ENCODE measurements at regions not wholly inside any gene's neighbourhood (a gene's known extent, or its start where the extent isn't known, plus 50 kb on each side); places are given as distances from the start of the nearest gene placed in this dataset.
A peak's percentile ranks its signal among the peaks of the same experiment; 100 is the strongest.
"Not testable (repeated sequence)": the region's sequence is repeated elsewhere in the genome, so short reads cannot be mapped to it uniquely, and the experiment has no call there.

DNA sequence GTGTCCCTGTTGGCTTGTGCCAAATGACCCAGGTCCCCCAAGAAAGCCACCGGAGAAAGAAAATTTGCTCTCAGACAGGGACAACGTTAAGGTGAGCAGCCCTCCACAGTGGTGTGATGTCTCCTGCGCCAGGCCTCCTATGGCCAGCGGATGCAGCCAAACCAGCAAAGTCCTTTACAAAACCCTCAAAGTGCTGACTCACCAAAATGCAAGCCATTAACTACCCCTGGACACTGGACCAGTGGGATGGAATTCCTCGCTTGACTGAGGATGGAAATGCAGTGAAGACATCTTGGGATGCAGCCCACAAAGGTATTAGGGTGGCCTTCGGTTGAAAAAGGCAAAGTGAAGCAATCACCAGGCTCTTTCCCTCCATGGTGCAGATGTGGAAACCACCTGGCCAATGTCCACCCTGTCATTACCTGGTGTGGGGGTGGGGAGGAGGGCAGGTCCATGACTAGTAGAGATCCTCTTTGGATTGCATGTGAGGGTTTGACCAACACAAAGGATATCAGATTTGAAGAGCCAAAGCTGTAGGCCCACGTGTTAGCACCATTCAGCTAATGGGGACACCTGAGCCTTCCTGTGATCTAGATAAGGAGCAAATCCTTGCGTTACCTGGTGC lies 127.4 kb upstream of the SLC6A11 start:
- in situ Hi-C loops (cut with MboI; ENCODE audit: low pct_unique_long_range_greater_than_20kb, low sequenced_read_pairs) = no loop called here
- DNase-seq = no peak

DNA sequence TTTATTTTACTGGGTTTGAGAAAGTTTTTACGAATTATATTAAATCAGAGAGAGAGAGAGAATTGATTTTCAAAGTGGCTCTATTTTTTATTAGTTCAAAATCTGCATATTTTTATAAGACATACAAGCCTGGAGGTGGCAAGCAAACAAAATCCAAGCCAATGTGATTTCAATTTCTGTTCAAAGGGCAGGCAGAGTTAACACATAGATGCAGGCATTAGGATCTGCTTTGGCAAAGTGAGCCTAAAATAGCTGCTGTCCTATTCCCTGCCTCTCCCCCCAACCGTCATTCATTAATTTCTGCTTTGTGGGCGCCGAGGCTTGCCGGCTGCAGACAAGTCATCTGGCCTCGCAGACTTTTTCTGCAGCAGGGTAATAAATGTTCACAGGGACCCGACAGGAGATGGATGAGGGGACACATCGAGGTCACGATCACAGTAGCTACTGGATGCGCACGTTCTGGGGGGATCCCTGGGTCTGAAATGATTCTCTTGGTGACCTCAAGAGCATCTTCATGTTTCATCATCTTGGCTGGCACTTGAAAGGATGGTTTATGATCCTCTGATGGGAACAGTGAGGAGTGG lies 123.9 kb upstream of the SLC6A11 start:
- no peak for DNase-seq
- in situ Hi-C loops (cut with MboI; ENCODE audit: low pct_unique_long_range_greater_than_20kb, low sequenced_read_pairs) = no loop called here

DNA sequence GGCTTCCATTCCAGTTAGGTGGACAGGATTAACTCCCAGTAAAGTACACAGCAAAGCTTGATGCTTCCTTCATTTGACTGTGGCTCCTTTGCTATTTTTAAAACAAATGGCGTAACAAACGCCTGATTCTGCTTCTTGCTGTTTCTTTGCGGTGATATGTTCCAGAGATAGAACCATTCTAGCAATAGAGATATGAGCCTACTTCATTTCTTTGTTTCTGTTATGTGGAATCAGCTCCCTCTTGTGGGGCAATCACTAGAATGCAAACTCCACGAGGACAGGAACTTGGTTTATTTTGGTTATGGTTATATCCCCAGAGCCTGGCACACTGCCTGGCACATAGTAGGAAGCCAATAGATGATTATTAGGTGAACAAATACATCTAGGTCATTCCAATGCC lies 122.6 kb upstream of the SLC6A11 start:
- in situ Hi-C loops (cut with MboI; ENCODE audit: low pct_unique_long_range_greater_than_20kb, low sequenced_read_pairs) = no loop called here
- DNase-seq = peak; percentile 7

DNA sequence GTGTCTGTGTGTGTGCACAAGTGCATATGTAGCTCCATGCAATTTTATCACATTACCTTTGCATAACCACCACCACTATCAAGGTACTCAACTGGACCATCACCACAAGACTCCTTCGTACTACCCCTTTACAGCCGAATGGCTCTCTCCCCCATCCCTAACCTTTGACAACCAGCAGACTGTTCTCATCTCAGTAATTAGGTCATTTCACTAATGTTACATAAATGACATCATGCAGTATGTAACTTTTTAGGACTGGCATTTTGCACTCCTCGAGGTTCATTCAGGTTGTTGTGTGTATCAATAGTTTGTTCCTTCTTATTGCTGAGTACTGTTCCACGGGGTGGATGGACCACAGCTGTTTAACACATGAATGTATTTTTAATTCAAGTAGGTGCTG lies 121.8 kb upstream of the SLC6A11 start:
- in situ Hi-C loops (cut with MboI; ENCODE audit: low pct_unique_long_range_greater_than_20kb, low sequenced_read_pairs) = no loop called here
- DNase-seq = no peak

DNA sequence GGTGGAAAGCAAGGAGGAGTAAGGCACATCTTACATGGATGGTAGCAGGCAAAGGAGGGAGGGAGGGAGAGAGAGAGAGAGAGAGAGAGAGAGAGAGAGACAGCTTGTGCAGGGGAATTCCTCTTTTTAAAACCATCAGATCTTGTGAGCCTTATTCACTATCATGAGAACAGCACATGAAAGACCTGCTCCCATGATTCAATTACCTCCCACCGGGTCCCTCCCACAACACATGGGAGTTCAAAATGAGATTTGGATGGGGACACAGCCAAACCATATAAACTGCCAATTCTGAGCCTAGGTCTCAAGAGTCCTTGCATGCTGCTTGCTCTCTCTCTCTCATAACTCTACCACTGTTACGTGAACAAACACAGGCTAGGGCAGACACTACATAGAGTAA lies 120.8 kb upstream of the SLC6A11 start:
- DNase-seq; in situ Hi-C loops (cut with MboI; ENCODE audit: low pct_unique_long_range_greater_than_20kb, low sequenced_read_pairs): not testable (repeated sequence)

DNA sequence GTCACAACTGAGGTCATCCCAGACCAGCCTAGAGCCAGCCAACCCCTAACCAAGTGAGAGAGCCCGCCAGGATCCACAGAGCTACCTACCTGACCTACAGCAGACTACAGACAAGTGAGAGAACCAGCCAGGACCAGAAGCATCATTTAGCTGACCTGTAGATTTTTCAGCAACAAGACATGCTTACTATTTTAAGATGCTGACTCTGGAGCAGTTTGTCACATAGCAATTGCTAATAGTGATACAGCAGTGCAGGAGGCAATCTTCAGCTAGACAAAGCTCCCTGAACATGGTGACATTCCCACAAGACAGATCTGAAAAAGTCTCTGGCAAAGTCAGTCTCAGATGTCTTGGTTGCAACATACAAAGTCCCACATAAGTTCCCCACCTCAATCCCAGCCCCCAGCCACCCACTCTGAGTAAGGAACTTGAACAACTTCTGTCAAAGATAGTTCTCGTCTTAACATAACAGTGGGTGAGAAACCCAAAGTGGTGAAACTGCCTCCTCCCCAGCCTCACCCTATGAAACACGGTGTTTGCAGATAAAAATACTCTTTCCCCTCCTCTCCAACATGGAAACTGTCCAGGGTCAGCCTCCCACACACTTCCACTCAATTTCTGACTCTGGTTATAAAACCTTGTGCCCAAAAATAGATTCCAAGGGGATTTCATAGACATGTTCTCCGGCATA lies 120.3 kb upstream of the SLC6A11 start:
- no peak for DNase-seq
- in situ Hi-C loops (cut with MboI; ENCODE audit: low pct_unique_long_range_greater_than_20kb, low sequenced_read_pairs) = no loop called here

DNA sequence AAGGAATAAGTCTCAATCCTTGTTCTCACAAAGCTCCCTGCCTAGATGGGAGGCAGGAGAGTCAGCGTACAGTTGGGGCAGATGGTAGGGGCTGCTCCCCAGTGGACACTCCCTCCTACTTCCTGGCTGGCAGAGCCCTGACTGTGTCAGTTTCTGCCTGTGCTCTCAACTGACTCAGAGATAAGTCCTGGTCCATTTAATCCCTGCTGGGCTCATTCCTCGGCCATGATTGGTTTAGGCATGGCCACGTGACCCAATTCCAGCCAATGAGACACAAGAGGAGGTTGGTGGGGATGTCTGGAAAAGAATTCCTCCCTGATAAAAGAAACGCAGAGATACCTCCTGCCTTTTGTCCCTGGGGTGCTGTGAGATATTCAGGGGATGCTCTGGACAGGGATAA lies 118.1 kb upstream of the SLC6A11 start:
- in situ Hi-C loops (cut with MboI; ENCODE audit: low pct_unique_long_range_greater_than_20kb, low sequenced_read_pairs) = no loop called here
- no peak for DNase-seq

DNA sequence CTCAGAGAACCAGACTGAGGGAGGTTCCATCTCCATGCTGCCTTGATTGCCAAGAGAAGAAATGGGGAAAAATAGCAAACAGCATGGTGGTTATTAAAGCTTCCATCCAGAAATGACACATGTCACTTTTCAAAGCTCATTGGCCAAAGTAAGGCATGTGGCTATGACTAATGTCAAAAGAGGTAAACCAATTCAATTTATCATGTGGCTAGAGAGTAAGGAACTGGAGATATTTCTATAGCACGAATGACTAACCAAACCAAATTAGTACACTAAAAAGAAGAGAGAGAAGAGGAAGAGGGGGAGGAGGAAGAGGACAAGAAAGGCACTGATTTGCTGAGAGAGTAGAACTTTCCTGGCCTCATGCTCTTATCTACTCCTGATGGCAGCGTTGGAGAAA lies 115.2 kb upstream of the SLC6A11 start:
- in situ Hi-C loops (cut with MboI; ENCODE audit: low pct_unique_long_range_greater_than_20kb, low sequenced_read_pairs) = no loop called here
- DNase-seq = no peak

DNA sequence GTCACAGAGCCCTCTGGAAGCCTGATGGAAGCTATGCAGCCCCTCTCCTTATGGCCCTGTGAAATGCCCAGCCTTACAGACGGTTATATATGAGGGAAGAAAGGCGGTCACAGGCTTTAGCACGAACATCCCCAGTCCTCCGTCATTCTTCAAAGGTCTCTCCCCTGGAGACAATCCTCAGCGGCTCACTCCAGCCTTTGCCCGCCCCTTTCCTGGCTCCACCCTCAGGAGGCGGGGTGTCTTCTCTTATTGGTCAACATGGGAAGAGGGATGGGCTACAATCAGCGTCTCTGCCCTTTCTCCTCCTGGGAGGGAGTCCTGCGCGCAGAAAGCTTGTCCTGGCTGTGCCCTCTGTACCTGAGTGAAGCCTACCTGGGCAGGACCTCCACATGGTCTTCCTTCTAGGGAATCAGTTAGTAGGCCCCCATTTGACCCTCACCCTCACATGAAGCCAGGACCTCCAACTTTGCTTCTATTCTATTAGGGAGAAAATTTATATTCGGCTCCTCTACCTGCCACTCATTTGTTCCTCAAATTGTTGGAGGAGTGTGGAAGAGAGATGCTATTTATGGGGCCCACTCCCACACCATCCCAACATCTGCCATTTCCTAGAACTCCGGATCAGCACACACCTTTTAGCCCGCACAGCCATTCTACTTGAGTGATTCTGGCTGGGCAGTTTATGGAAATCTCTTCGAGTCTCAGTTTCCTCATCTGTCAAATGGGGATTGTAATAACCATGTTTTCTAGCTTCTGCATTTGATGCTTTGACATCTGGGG lies 112.9 kb upstream of the SLC6A11 start:
- in situ Hi-C loops (cut with MboI; ENCODE audit: low pct_unique_long_range_greater_than_20kb, low sequenced_read_pairs) = no loop called here

DNA sequence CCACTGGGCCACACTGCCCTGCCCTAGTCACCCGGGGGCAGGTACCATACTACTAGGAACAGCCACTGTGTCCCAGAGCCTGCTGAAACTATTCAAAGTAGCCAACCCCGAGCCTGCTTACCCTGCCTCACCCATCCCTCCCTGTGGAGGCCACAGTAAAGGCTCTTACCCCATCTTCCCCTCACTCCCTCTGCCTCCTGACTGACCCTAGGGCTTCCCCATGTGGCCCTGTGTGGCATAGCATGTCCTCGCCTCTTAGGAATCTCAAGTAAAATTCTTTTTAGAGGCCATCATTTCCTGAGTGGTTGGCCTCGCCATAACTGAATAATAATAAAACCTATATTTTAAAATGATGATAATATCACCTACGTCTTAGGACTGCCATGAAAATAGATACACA lies 112.2 kb upstream of the SLC6A11 start:
- in situ Hi-C loops (cut with MboI; ENCODE audit: low pct_unique_long_range_greater_than_20kb, low sequenced_read_pairs) = no loop called here
- peak; percentile 21 for DNase-seq

More for the DNA sequence above, 112.9 kb upstream of the SLC6A11 start:
- peak; percentile 24 for DNase-seq

DNA sequence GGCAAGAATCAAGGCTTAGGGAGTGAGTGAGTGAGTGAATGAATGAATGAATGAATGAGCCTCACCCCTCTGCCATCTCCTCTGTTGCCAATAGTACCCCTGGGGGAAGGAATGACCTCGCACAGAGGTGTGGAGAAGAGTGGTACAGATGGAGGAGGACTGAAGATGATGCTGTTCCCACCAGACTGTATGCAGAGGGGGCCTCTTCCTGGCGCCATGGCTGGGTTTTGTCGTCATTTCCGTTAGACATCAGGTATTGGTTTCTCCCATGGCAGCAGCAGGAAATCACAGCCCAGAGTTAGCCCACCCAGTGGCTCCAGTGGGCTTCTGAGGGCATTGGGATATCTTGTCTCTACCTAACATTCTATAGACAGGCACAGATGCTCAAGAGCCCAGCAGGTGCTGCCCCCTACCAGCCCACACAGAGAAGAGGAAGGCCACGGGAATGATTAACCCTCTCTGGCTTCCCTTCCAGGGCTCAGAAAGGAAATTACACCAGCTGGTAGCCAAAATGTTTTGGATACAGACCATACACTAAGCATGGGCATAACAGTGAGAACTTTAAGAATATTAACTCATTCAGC lies 109.8 kb upstream of the SLC6A11 start:
- no peak for DNase-seq
- in situ Hi-C loops (cut with MboI; ENCODE audit: low pct_unique_long_range_greater_than_20kb, low sequenced_read_pairs) = no loop called here

DNA sequence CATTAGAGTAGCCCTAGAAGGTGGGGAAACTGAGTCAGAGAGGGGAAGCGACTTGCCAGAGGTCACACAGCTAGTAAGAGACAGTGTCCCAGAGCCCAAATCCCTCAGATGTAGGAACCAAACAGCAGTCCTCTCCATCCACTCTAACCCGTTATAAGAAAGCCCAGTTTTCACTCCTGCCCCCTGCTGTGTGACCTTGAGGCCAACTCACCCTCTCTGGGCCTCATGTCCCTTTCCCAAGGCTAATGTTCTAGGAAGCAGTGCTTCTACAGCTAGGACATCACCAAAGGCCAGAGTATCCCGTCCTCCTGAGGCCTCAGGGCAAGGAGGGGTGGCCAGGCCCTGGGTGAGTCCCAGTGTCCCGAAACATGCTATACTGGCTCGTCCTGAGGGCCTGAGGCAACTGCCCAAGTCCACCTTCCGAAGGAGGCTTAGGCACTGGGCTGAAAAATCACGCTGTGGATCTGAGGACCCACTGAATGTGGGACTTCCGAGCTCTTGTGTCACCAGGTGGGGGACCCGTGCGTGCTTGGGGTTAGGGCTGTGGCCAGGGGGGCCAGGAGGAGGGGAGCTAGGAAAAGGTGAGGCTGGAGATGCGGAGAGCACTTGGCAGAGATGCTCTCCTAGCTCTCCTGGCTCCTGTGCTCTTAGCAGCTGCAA lies 109.2 kb upstream of the SLC6A11 start:
- DNase-seq = no peak
- in situ Hi-C loops (cut with MboI; ENCODE audit: low pct_unique_long_range_greater_than_20kb, low sequenced_read_pairs) = no loop called here

DNA sequence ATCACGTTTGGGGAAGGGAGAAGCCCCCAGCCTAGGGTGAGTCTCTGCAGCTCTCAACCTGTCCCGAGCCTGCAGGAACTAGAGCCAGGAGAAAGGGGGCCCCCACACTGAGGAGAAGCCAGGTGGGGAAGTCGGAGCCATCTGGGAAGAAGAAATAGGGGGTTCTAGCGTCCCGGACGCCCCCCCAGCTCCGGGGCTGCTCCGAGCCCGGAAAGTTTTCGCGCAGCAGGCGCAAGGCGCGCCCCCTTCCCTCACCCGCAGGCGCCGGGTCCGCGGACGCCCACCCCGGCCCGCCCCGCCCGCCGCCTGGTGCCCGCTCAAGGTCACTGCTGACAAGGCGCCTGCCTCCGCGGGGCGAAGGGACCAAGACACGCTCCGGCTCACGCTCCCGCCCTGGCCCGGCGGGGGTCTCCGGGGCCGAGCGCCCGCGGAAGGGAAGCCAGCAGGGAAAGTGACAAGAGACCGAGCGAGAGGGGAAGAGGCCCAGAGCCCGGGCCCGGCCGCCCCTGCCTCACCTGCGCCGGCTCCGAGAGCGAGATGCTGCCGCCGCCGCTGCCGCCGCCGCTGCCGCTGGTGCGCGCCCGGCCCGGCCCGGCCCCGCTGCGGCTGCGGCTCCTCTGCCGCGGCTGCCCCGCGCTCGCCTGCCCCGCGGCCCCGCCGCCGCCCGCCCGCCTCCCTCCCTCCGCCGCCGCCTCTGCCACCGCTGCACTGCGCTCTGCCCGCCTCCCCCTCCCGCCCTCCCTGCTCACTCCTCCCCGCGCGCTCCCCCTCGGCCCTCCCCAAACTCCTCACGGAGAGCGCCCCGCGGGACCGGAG lies 108.4 kb upstream of the SLC6A11 start:
- no peak for DNase-seq
- in situ Hi-C loops (cut with MboI; ENCODE audit: low pct_unique_long_range_greater_than_20kb, low sequenced_read_pairs) = no loop called here

DNA sequence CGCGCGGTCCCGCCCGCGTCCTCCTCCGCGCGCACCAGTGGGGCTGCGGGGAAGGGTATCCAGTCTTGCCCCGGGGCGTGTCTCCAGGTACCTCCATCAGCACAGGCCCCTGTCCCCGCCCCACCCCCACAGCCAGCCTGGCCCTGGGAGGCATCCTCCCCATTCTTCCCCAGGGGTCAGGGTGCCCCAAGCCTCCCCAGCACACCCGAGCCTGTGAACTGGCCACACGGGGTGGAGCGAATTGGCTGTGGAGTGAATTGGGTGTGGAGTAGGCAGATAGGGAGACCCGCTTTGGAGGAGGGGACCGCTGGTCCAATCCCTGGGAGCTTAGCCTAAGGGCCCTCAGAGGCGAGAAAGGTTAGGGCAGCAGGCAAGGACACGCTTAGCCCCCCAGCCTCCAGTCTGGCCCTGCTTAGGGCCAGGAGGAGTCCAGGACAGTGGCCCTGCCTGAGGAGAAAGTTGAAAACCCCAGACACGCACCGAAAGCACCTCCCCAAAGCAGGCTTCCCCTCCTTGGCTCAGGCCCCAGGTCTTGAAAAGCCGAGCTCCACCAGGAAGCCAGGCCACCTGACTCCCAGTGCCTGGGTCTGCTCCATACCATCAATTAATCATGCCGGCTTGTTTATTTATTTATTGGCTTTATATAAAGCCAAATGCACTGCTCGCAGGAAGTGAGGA lies 107.7 kb upstream of the SLC6A11 start:
- DNase-seq = no peak
- in situ Hi-C loops (cut with MboI; ENCODE audit: low pct_unique_long_range_greater_than_20kb, low sequenced_read_pairs) = no loop called here

DNA sequence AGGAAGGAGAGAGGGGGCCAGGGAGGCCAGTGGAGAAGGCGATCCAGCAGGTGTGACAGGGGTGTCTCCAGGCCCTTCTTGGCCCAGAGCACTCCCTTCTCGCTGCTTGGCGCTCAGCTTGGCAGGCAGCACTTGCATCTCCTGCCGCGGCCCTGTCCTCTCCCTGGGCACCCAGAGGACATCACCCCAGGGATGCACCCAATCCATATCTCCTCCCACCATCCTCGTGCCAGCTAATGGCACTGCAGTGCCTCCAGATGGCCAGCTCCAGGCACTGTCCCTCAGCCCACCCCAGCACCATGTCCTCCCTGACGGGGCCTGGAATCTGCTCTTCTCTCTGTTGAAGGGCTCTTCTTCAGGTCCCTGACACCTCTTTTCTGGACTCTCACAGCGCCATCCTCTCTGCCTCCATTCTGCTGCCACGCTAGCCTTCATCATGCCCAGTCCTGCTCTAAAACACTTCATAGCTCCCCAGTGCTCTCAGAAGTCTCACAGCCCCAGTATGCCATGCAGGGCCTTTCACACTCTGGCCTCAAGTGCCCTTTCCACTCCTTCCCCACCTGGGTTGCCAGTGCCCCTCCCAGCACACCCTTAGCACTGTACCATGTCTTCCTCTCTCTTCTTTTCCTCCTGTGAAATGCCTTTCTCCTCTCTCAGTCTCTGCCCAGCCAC lies 106.8 kb upstream of the SLC6A11 start:
- DNase-seq = no peak

DNA sequence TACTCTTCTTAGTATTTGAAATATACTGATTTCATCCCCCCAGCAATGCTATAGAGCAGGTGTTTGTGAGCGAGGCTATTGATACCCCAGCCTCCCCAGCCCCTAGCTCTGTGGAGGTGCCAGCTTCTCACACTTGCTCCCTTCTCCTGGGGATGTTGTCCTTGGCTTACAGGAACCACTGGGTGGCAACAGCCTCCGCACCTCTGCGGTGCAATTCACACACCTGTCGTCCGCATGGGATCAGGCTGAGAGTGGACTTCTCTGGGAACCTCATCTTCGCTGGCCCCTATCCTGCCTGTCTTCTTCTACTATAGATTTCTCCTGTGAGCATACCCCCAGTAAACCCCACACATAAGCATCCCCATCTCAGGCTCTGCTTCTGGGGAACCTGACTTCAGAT lies 103.9 kb upstream of the SLC6A11 start:
- in situ Hi-C loops (cut with MboI; ENCODE audit: low pct_unique_long_range_greater_than_20kb, low sequenced_read_pairs) = no loop called here
- DNase-seq = no peak

More for the DNA sequence above, 106.8 kb upstream of the SLC6A11 start:
- in situ Hi-C loops (cut with MboI; ENCODE audit: low pct_unique_long_range_greater_than_20kb, low sequenced_read_pairs) = no loop called here

DNA sequence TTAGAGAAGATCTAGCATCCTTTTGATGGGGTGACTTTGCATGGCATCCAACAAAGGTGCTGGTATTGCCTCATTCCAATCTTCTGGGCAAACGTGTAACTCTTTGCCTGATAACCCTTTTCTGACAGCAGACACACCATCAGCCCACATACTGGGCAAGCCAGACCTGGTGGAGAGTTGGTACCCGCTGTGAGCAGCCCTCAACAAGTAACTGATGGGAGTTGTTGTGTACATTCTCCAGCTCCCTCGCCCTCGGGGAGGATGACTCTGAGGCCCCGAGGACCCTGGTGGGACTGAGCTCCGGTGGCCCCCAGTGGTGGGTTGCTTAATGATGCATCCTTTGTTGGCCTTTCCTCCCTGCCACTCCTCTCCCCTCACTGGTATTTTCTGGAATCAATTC lies 102.4 kb upstream of the SLC6A11 start:
- in situ Hi-C loops (cut with MboI; ENCODE audit: low pct_unique_long_range_greater_than_20kb, low sequenced_read_pairs) = no loop called here
- DNase-seq = no peak

All from KBM-7 (cell line).